B cell (primary cell): ENCODE measurements at regions not wholly inside any gene's neighbourhood (a gene's known extent, or its start where the extent isn't known, plus 50 kb on each side); places are given as distances from the start of the nearest gene placed in this dataset.

Source experiments
- ATAC-seq: fragments of 200-7000 bp; cut with Tn5 transposase; one replicate; pipeline ENCODE4 v1.10.0; 2021; ENCODE audit warnings: low read depth, mild to moderate bottlenecking, moderate number of reproducible peaks, moderate library complexity
- CTCF ChIA-PET: fragments of 350-600 bp; sonication (Branson Sonifier 250); formaldehyde crosslinking; loops from one replicate; lab custom pipeline; 2021; ENCODE audit warnings: antibody characterized with exemption, inconsistent platforms; lab: Charles Lee
- POLR2A ChIA-PET: fragments of 350-600 bp; sonication (Branson Sonifier 250); formaldehyde crosslinking; loops from one replicate; lab custom pipeline; 2021; ENCODE audit warnings: antibody characterized with exemption; lab: Charles Lee
- DNase-seq: peaks from one replicate; pipeline ENCODE4 v3.0.0; 2013
- H2AFZ ChIP-seq: 2 replicates; pipeline ENCODE4 v1.6.1; 2012; ENCODE audit warnings: mild to moderate bottlenecking, low read depth, low read length; ENCODE audit not compliant: insufficient read depth, poor library complexity, severe bottlenecking
- H3K27ac ChIP-seq, 2 donors: 1 replicate in 1 of 2; 2 replicates in 1 of 2; pipeline ENCODE4 v1.5.1; 2012 to 2013; ENCODE audit warnings: low read length in 2 of 2, mild to moderate bottlenecking in 2 of 2, moderate library complexity in 1 of 2
- H3K27me3 ChIP-seq, 4 experiments: fragments of 200-600 bp in 1 of 4; sonication (generic) in 1 of 4; replicated peaks in 1 of 4; 1 replicate in 2 of 4; 2 replicates in 2 of 4; pipeline versions ENCODE4 v1.6.1 to v1.7.0; 2013 to 2016; ENCODE audit warnings: low read length in 3 of 4, mild to moderate bottlenecking in 2 of 4, mixed read lengths in 1 of 4, moderate library complexity in 1 of 4; ENCODE audit not compliant: insufficient read depth in 4 of 4, control insufficient read depth in 3 of 4; ENCODE audit errors: control extremely low read depth in 1 of 4
- H3K36me3 ChIP-seq, 2 experiments: replicated peaks in 1 of 2; 1 replicate in 1 of 2; 2 replicates in 1 of 2; pipeline versions ENCODE4 v1.6.1 to v1.7.1; 2013; ENCODE audit warnings: low read length in 1 of 2; ENCODE audit not compliant: insufficient read depth in 2 of 2, control insufficient read depth in 1 of 2; ENCODE audit errors: control extremely low read depth in 1 of 2, extremely low read depth in 1 of 2
- H3K4me1 ChIP-seq, 2 donors: fragments of 200-600 bp in 1 of 2; sonication (generic) in 1 of 2; 1 replicate in 1 of 2; 2 replicates in 1 of 2; pipeline versions ENCODE4 v1.5.1 to v1.6.1; 2013 to 2017; ENCODE audit warnings: low read length in 2 of 2; ENCODE audit not compliant: control insufficient read depth in 2 of 2, insufficient read depth in 2 of 2
- H3K4me2 ChIP-seq: replicated peaks from 2 replicates; pipeline ENCODE3; 2012; ENCODE audit warnings: mild to moderate bottlenecking, low read depth, low read length; ENCODE audit not compliant: poor library complexity, severe bottlenecking
- H3K4me3 ChIP-seq, 5 experiments: fragments of 200-600 bp in 1 of 5; sonication (generic) in 1 of 5; 1 replicate in 3 of 5; 2 replicates in 2 of 5; pipeline versions ENCODE4 v1.5.1 to v1.7.0; 2011 to 2016; ENCODE audit warnings: low read length in 4 of 5, mild to moderate bottlenecking in 4 of 5, low read depth in 2 of 5, control low read depth in 1 of 5, moderate library complexity in 1 of 5; ENCODE audit not compliant: insufficient read depth in 1 of 5; ENCODE audit errors: control extremely low read depth in 1 of 5, extremely low read depth in 1 of 5
- H3K79me2 ChIP-seq: fragments of 200-600 bp; sonication (generic); one replicate; pipeline ENCODE4 v1.6.0; 2016; ENCODE audit warnings: low read length; ENCODE audit not compliant: control insufficient read depth, insufficient read depth
- H3K9ac ChIP-seq: fragments of 200-600 bp; sonication (generic); 2 replicates; pipeline ENCODE4 v1.6.1; 2017; ENCODE audit warnings: mild to moderate bottlenecking, low read length, moderate library complexity
- H3K9me3 ChIP-seq, 3 donors: one replicate each; pipeline versions ENCODE4 v1.6.1 to v1.7.1; 2013; ENCODE audit warnings: low read length in 2 of 3; ENCODE audit not compliant: control insufficient read depth in 2 of 3, insufficient read depth in 1 of 3; ENCODE audit errors: control extremely low read depth in 1 of 3
- H4K20me1 ChIP-seq: 2 replicates; pipeline ENCODE4 v1.6.0; 2012; ENCODE audit warnings: mild to moderate bottlenecking, low read length; ENCODE audit not compliant: insufficient read depth, control insufficient read depth, poor library complexity, severe bottlenecking
- H3K27ac Mint-ChIP-seq: one replicate; pipeline ENCODE4 v1.8.0; 2021; ENCODE audit warnings: mixed read lengths
- H3K27me3 Mint-ChIP-seq: one replicate; pipeline ENCODE4 v1.8.0; 2021; ENCODE audit warnings: mixed read lengths
- H3K4me1 Mint-ChIP-seq: one replicate; pipeline ENCODE4 v1.8.0; 2021; ENCODE audit warnings: mixed read lengths
- H3K4me3 Mint-ChIP-seq: one replicate; pipeline ENCODE4 v1.8.0; 2021; ENCODE audit warnings: mixed read lengths
- H3K9me3 Mint-ChIP-seq: one replicate; pipeline ENCODE4 v1.8.0; 2022; ENCODE audit warnings: mixed read lengths; ENCODE audit not compliant: insufficient read depth
- EZH2 ChIP-seq: IDR thresholded peaks from 2 replicates; pipeline ENCODE4 v1.6.1; 2012; ENCODE audit warnings: borderline replicate concordance, low read depth, mild to moderate bottlenecking, moderate library complexity, low read length; ENCODE audit not compliant: insufficient read depth, poor library complexity, severe bottlenecking
- WGBS: methylation state at CpG from one replicate; pipeline ENCODE4 v1.1.5; 2013; ENCODE audit warnings: missing lambda C conversion rate; ENCODE audit not compliant: insufficient coverage; 5-methylcytosine and 5-hydroxymethylcytosine counted together
- intact Hi-C: fragments of 100-400 bp; cut with micrococcal nuclease; formaldehyde crosslinking; loops from one replicate; pipeline ENCODE4 v1.10.0; 2022
- TF ChIP-seq, protein P1 (sequence below): fragments of 200-600 bp; IDR thresholded peaks from one replicate; pipeline ENCODE4 v1.8.0; 2022; ENCODE audit warnings: antibody characterized with exemption, mild to moderate bottlenecking

DNA sequence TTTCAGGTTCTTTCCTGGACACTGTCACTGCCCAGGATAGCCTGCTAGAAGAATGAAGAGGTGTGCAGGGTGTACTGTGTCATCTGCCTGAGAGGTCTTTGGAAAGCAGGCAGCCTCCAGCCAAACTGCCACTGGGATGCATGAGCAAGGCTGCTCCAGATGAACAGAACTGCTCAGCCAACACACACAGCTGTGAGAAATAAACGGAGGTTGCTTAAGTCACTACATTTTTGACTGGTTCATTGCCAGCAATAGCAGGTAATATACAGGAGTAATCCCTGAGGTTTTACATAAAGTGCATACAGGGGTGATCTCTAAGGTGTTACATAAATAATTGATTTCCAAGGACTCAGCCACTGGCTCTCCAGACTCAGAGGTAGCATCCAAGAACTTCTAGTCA, 516.9 kb downstream of the BRINP3 start:
- CTCF ChIA-PET, result no interaction called here

DNA sequence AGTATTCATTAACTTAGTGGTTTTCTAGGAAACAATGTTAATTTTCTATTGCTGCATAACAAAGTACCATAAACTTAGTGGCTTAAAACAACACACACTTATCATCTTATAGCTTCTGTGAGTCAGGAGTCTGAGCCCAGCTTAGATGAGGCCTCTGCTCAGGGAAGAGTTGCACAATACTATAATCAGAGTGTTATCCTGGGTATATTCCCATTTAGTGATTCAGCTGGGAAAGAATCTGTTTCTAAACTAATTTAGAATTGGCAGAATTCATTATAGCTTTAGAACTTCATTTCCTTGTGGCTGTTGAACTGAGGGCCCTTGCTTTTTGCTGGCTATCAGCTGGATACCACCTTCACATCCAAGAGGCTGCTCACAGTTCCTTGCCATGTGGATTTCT, 515.5 kb downstream of the BRINP3 start:
- no peaks in the 10 kb centered on the region for H3K9me3 Mint-ChIP-seq
- ATAC-seq, result no peak

More for the DNA sequence above, 516.9 kb downstream of the BRINP3 start:
- no peaks in the 10 kb centered on the region for H3K4me1 Mint-ChIP-seq
- POLR2A ChIA-PET, result no interaction called here
- H3K9ac ChIP-seq, result no peak overlapping the region
- no peaks in the 10 kb centered on the region for H4K20me1 ChIP-seq
- H3K27me3 Mint-ChIP-seq, result no peaks in the 10 kb centered on the region
- H2AFZ ChIP-seq, result no peak overlapping the region
- WGBS, result no CpG with 5 or more reads among the region's 1 CpG
- no peaks in the 10 kb centered on the region for H3K27me3 ChIP-seq
- H3K4me3 Mint-ChIP-seq, result no peak overlapping the region
- H3K9me3 Mint-ChIP-seq, result no peaks in the 10 kb centered on the region
- no peaks in the 10 kb centered on the region for H3K79me2 ChIP-seq
- TF ChIP-seq EZH2, result no peak
- TF ChIP-seq, protein P1, sequence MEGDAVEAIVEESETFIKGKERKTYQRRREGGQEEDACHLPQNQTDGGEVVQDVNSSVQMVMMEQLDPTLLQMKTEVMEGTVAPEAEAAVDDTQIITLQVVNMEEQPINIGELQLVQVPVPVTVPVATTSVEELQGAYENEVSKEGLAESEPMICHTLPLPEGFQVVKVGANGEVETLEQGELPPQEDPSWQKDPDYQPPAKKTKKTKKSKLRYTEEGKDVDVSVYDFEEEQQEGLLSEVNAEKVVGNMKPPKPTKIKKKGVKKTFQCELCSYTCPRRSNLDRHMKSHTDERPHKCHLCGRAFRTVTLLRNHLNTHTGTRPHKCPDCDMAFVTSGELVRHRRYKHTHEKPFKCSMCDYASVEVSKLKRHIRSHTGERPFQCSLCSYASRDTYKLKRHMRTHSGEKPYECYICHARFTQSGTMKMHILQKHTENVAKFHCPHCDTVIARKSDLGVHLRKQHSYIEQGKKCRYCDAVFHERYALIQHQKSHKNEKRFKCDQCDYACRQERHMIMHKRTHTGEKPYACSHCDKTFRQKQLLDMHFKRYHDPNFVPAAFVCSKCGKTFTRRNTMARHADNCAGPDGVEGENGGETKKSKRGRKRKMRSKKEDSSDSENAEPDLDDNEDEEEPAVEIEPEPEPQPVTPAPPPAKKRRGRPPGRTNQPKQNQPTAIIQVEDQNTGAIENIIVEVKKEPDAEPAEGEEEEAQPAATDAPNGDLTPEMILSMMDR, result no peak
- ATAC-seq (no peak), DNase-seq (no peak)
- H3K4me1 ChIP-seq, result no peaks in the 10 kb centered on the region
- intact Hi-C loops, result no loop called here
- no peak overlapping the region for H3K4me2 ChIP-seq
- no peak overlapping the region for H3K27ac Mint-ChIP-seq
- H3K36me3 ChIP-seq, result no peaks in the 10 kb centered on the region
- H3K9me3 ChIP-seq, result no peaks in the 10 kb centered on the region
- no peak overlapping the region for H3K4me3 ChIP-seq
- H3K27ac ChIP-seq, result no peak overlapping the region

More for the DNA sequence above, 515.5 kb downstream of the BRINP3 start:
- H3K27me3 Mint-ChIP-seq, result no peaks in the 10 kb centered on the region
- H3K4me1 Mint-ChIP-seq, result no peaks in the 10 kb centered on the region
- DNase-seq, result no peak
- no peak overlapping the region for H3K27ac ChIP-seq
- no peaks in the 10 kb centered on the region for H4K20me1 ChIP-seq
- H3K79me2 ChIP-seq, result no peaks in the 10 kb centered on the region
- H2AFZ ChIP-seq, result no peak overlapping the region
- no peak overlapping the region for H3K4me2 ChIP-seq
- ChIA-PET CTCF (no interaction called here), POLR2A (no interaction called here)
- no peak overlapping the region for H3K27ac Mint-ChIP-seq
- H3K27me3 ChIP-seq, result no peaks in the 10 kb centered on the region
- intact Hi-C loops, result no loop called here
- no peaks in the 10 kb centered on the region for H3K9me3 ChIP-seq
- TF ChIP-seq EZH2, result no peak
- TF ChIP-seq, protein P1, result no peak
- H3K4me1 ChIP-seq, result no peaks in the 10 kb centered on the region
- H3K4me3 ChIP-seq, result no peak overlapping the region
- H3K36me3 ChIP-seq, result no peaks in the 10 kb centered on the region
- H3K4me3 Mint-ChIP-seq, result no peak overlapping the region
- H3K9ac ChIP-seq, result no peak overlapping the region
